IPS DF 19.7 (cell line): ENCODE measurements at regions not wholly inside any gene's neighbourhood (a gene's known extent, or its start where the extent isn't known, plus 50 kb on each side); places are given as distances from the start of the nearest gene placed in this dataset.
"Not testable (repeated sequence)": the region's sequence is repeated elsewhere in the genome, so short reads cannot be mapped to it uniquely, and the experiment has no call there.

Source experiments
- DNase-seq: peaks from one replicate; pipeline ENCODE4 v3.0.0-alpha.2; 2013; ENCODE audit warnings: low read depth, low spot score

GRCh38 chr1:146326863-146327262 is 98.0 kb upstream of the NOTCH2NLA start:
- not testable (repeated sequence) for DNase-seq

- DNase-seq, result not testable (repeated sequence)
These were observed 95.6 kb upstream of the NOTCH2NLA start for GRCh38 chr1:146324463-146324862.

- DNase-seq, result not testable (repeated sequence)
These were observed 94.5 kb upstream of the NOTCH2NLA start for GRCh38 chr1:146323302-146323701.

- not testable (repeated sequence) for DNase-seq
These were observed 94.1 kb upstream of the NOTCH2NLA start for GRCh38 chr1:146322893-146323292.

- DNase-seq, result not testable (repeated sequence)
These were observed 89.9 kb upstream of the NOTCH2NLA start for GRCh38 chr1:146318715-146319114.

GRCh38 chr1:146317785-146318184 is 89.0 kb upstream of the NOTCH2NLA start:
- DNase-seq, result not testable (repeated sequence)

- not testable (repeated sequence) for DNase-seq
These were observed 85.8 kb upstream of the NOTCH2NLA start for GRCh38 chr1:146314449-146315246.

- not testable (repeated sequence) for DNase-seq
These were observed 81.8 kb upstream of the NOTCH2NLA start for GRCh38 chr1:146310579-146310978.

- DNase-seq, result not testable (repeated sequence)
These were observed 80.6 kb upstream of the NOTCH2NLA start for GRCh38 chr1:146309427-146309826.

GRCh38 chr1:146308892-146309291 is 80.1 kb upstream of the NOTCH2NLA start:
- not testable (repeated sequence) for DNase-seq

GRCh38 chr1:146308152-146308551 is 79.3 kb upstream of the NOTCH2NLA start:
- not testable (repeated sequence) for DNase-seq

GRCh38 chr1:146307632-146308031 is 78.8 kb upstream of the NOTCH2NLA start:
- DNase-seq, result not testable (repeated sequence)

GRCh38 chr1:146306651-146307050 is 77.8 kb upstream of the NOTCH2NLA start:
- not testable (repeated sequence) for DNase-seq

GRCh38 chr1:146305442-146305841 is 76.6 kb upstream of the NOTCH2NLA start:
- DNase-seq, result not testable (repeated sequence)

GRCh38 chr1:146298575-146298897 is 69.7 kb upstream of the NOTCH2NLA start:
- DNase-seq, result not testable (repeated sequence)

GRCh38 chr1:146297781-146298574 is 69.2 kb upstream of the NOTCH2NLA start:
- not testable (repeated sequence) for DNase-seq

- not testable (repeated sequence) for DNase-seq
These were observed 64.4 kb upstream of the NOTCH2NLA start for GRCh38 chr1:146292940-146293936.

GRCh38 chr1:146292424-146292823 is 63.6 kb upstream of the NOTCH2NLA start:
- not testable (repeated sequence) for DNase-seq

- not testable (repeated sequence) for DNase-seq
These were observed 59.1 kb upstream of the NOTCH2NLA start for GRCh38 chr1:146287881-146288280.

GRCh38 chr1:146284760-146285159 is 55.9 kb upstream of the NOTCH2NLA start:
- not testable (repeated sequence) for DNase-seq

GRCh38 chr1:146283527-146283880 is 54.7 kb upstream of the NOTCH2NLA start:
- DNase-seq, result not testable (repeated sequence)
